HepG2 (cell line): ENCODE measurements at regions not wholly inside any gene's neighbourhood (a gene's known extent, or its start where the extent isn't known, plus 50 kb on each side); places are given as distances from the start of the nearest gene placed in this dataset.

Source experiments
- ATAC-seq: fragments of 200-7000 bp; cut with Tn5 transposase; 3 replicates; pipeline ENCODE4 v1.9.1; 2020; ENCODE audit warnings: mild to moderate bottlenecking, moderate library complexity
- BruUV-seq: library from RNA; stranded (reverse); fragments of 400-500 nt; replicated peaks from 2 replicates; lab custom pipeline; 2021; lab: Mats Ljungman, UMichigan
- CTCF ChIA-PET: fragments of 300-600 bp; formaldehyde crosslinking; extraction: SDS; loops from one replicate; lab custom pipeline; 2021; ENCODE audit warnings: low total read pairs, inconsistent platforms, low intra/inter-chr PET ratio; lab: Yijun Ruan, JAX
- POLR2A ChIA-PET: fragments of 350-600 bp; sonication (Branson Sonifier 250); formaldehyde crosslinking; loops from one replicate; lab custom pipeline; 2020; ENCODE audit warnings: antibody characterized with exemption, inconsistent platforms; lab: Yijun Ruan, JAX
- DNase-seq: peaks from one replicate; pipeline ENCODE4 v3.0.0-alpha.2; 2015; ENCODE audit warnings: low spot score
- FAIRE-seq: peaks from 3 replicates; lab custom pipeline; 2011; peaks lifted over from hg19 to GRCh38; lab: Jason Lieb, UNC
- H2AFZ ChIP-seq: one replicate; pipeline ENCODE4 v1.6.1; 2011; ENCODE audit warnings: low read length, inconsistent platforms
- H3K27ac ChIP-seq: fragments of 300-600 bp; 3 replicates; pipeline ENCODE4 v1.8.0; 2011; ENCODE audit warnings: mixed run types, mild to moderate bottlenecking, mixed read lengths, low read length, inconsistent platforms; ENCODE audit not compliant: insufficient read depth; ENCODE audit errors: extremely low read length
- H3K27me3 ChIP-seq, 2 experiments: fragments of 200-600 bp in 1 of 2; 2 replicates in 1 of 2; 3 replicates in 1 of 2; pipeline versions ENCODE4 v1.6.0 to v1.8.0; 2011; ENCODE audit warnings: low read length in 2 of 2, mild to moderate bottlenecking in 2 of 2, moderate library complexity in 2 of 2, inconsistent platforms in 1 of 2; ENCODE audit not compliant: insufficient read depth in 2 of 2, control insufficient read depth in 1 of 2
- H3K36me3 ChIP-seq, 2 experiments: fragments of 200-600 bp in 1 of 2; replicated peaks in 1 of 2; 2 replicates in 1 of 2; 3 replicates in 1 of 2; pipeline versions ENCODE4 v1.5.1 to v1.8.0; 2011; ENCODE audit warnings: low read length in 2 of 2, inconsistent platforms in 1 of 2; ENCODE audit not compliant: insufficient read depth in 2 of 2, control insufficient read depth in 1 of 2
- H3K4me1 ChIP-seq: 2 replicates; pipeline ENCODE4 v1.5.1; 2012; ENCODE audit warnings: low read length, inconsistent platforms; ENCODE audit not compliant: insufficient read depth
- H3K4me2 ChIP-seq: 2 replicates; pipeline ENCODE4 v1.6.0; 2011; ENCODE audit warnings: low read depth, low read length, inconsistent platforms
- H3K4me3 ChIP-seq, 3 experiments: fragments of 200-600 bp in 1 of 3; sonication (generic), shearing (Covaris generic) in 1 of 3; replicated peaks in 1 of 3; 2 replicates each; pipeline ENCODE4 v1.5.1; 2011 to 2016; ENCODE audit warnings: low read length in 3 of 3, inconsistent platforms in 2 of 3, low read depth in 2 of 3, mild to moderate bottlenecking in 2 of 3, control low read depth in 1 of 3, mixed read lengths in 1 of 3; ENCODE audit not compliant: insufficient read depth in 1 of 3
- H3K79me2 ChIP-seq: one replicate; pipeline ENCODE4 v1.6.1; 2011; ENCODE audit warnings: low read length, inconsistent platforms; ENCODE audit not compliant: insufficient read depth
- H3K9ac ChIP-seq: 2 replicates; pipeline ENCODE4 v1.6.0; 2011; ENCODE audit warnings: mild to moderate bottlenecking, low read depth, low read length, inconsistent platforms; ENCODE audit not compliant: insufficient read depth
- H3K9me3 ChIP-seq: 2 replicates; pipeline ENCODE4 v1.5.1; 2012; ENCODE audit warnings: mild to moderate bottlenecking, low read length
- H4K20me1 ChIP-seq: 2 replicates; pipeline ENCODE4 v1.6.0; 2011; ENCODE audit warnings: inconsistent platforms, mild to moderate bottlenecking, low read length, moderate library complexity; ENCODE audit not compliant: insufficient read depth
- AGO1 ChIP-seq: fragments of 200-400 bp; formaldehyde crosslinking; IDR thresholded peaks from 2 replicates; pipeline ENCODE4 v1.6.1; 2017; ENCODE audit warnings: mild to moderate bottlenecking, low read depth, low read length, moderate library complexity; ENCODE audit not compliant: poor library complexity, severe bottlenecking
- ATF7-NPFF ChIP-seq: sonication (generic); formaldehyde crosslinking; IDR thresholded peaks from 2 replicates; pipeline ENCODE4 v1.8.1; 2023; ENCODE audit warnings: mild to moderate bottlenecking, low read depth, missing genetic modification reagents, moderate library complexity
- ELF1 ChIP-seq: sonication (generic); formaldehyde crosslinking; IDR thresholded peaks from 2 replicates; pipeline ENCODE4 v1.4.0; 2020; ENCODE audit warnings: missing genetic modification reagents
- FOXO4 ChIP-seq: sonication (generic); formaldehyde crosslinking; conservative IDR thresholded peaks from 2 replicates; pipeline ENCODE4 v1.8.1; 2023; ENCODE audit warnings: missing genetic modification reagents
- FOXP1 ChIP-seq, 2 experiments: fragments of 450-650 bp in 1 of 2; IDR thresholded peaks; 2 replicates each; pipeline ENCODE4 v1.6.1; 2017 to 2018; ENCODE audit warnings: antibody characterized with exemption in 1 of 2
- NFE2 ChIP-seq: sonication (generic); formaldehyde crosslinking; IDR thresholded peaks from 2 replicates; pipeline ENCODE4 v1.4.0; 2020; ENCODE audit warnings: missing genetic modification reagents
- SOX6 ChIP-seq, 2 experiments: fragments of 450-650 bp in 1 of 2; sonication (generic) in 1 of 2; formaldehyde crosslinking in 1 of 2; IDR thresholded peaks; 2 replicates each; pipeline versions ENCODE4 v1.4.0 to v1.6.1; 2017 to 2020; ENCODE audit warnings: antibody characterized with exemption in 1 of 2, mild to moderate bottlenecking in 1 of 2, missing genetic modification reagents in 1 of 2
- U2AF2 ChIP-seq: fragments of 200-400 bp; formaldehyde crosslinking; IDR thresholded peaks from 2 replicates; pipeline ENCODE4 v1.6.1; 2017; ENCODE audit warnings: low read depth, mild to moderate bottlenecking, low read length
- ZNF180 ChIP-seq: sonication (generic); formaldehyde crosslinking; IDR thresholded peaks from 2 replicates; pipeline ENCODE4 v1.4.0; 2020; ENCODE audit warnings: low read depth, missing genetic modification reagents, borderline replicate concordance
- ZNF503 ChIP-seq: sonication (generic); formaldehyde crosslinking; IDR thresholded peaks from 2 replicates; pipeline ENCODE4 v1.4.0; 2020; ENCODE audit warnings: missing genetic modification reagents
- ZNF598 ChIP-seq: sonication (generic); formaldehyde crosslinking; IDR thresholded peaks from 2 replicates; pipeline ENCODE4 v1.5.1; 2020; ENCODE audit warnings: mild to moderate bottlenecking, missing genetic modification reagents, borderline replicate concordance
- ZNF713 ChIP-seq: sonication (generic); formaldehyde crosslinking; IDR thresholded peaks from 2 replicates; pipeline ENCODE4 v1.4.0; 2020; ENCODE audit warnings: mild to moderate bottlenecking, missing genetic modification reagents
- ZNF850 ChIP-seq: sonication (generic); formaldehyde crosslinking; conservative IDR thresholded peaks from 2 replicates; pipeline ENCODE4 v1.9.0; 2021; ENCODE audit warnings: mild to moderate bottlenecking, missing genetic modification reagents
- WGBS: methylation state at CpG from one replicate; pipeline ENCODE4 v1.1.6; 2017; ENCODE audit warnings: low lambda C conversion rate; 5-methylcytosine and 5-hydroxymethylcytosine counted together
- in situ Hi-C: cut with HindIII; loops from 2 replicates; pipeline ENCODE4 v1.10.0; 2017; ENCODE audit warnings: low pct_unique_long_range_greater_than_20kb; ENCODE audit not compliant: extremely low pct_ligation_motif_present
- intact Hi-C: fragments of 100-400 bp; cut with micrococcal nuclease; formaldehyde crosslinking; loops from one replicate; pipeline ENCODE4 v1.10.0; 2022; ENCODE audit not compliant: unreplicated experiment

GRCh38 chr5:57711471-57711870 lies 228.9 kb upstream of the ACTBL2 start (continued):
- no peak for TF ChIP-seq ZNF503
- no peak for TF ChIP-seq FOXO4 (CRISPR knock-in tag)
- no peak for TF ChIP-seq ELF1 (CRISPR knock-in tag)
- TF ChIP-seq U2AF2: no peak
- TF ChIP-seq AGO1: no peak

GRCh38 chr5:57710126-57710525 lies 227.5 kb upstream of the ACTBL2 start:
- WGBS: 0% methylated on average over 1 of the region's 1 CpG
- in situ Hi-C loops: no loop called here
- Histone ChIP-seq H3K4me2 (no peak overlapping the region), H3K4me1 (peaks cover 9% of the 10 kb centered on the region), H3K79me2 (no peaks in the 10 kb centered on the region), H3K4me3 (no peak overlapping the region)
- ATAC-seq: no peak
- POLR2A ChIA-PET: no interaction called here
- no peak for DNase-seq
- no peak for TF ChIP-seq FOXP1 (IDR thresholded peaks at IDR 0.05)
- TF ChIP-seq FOXP1 (CRISPR knock-in tag; IDR thresholded peaks at IDR 0.05): no peak
- TF ChIP-seq ZNF180: no peak
- TF ChIP-seq SOX6 (IDR thresholded peaks at IDR 0.05): no peak
- no peak for TF ChIP-seq SOX6 (CRISPR knock-in tag; IDR thresholded peaks at IDR 0.05)
- no peak for TF ChIP-seq ZNF598 (CRISPR knock-in tag)
- no peak for TF ChIP-seq ZNF850 (CRISPR knock-in tag)
- no peak for TF ChIP-seq ZNF713
- no peak for TF ChIP-seq ATF7-NPFF (CRISPR knock-in tag)
- TF ChIP-seq NFE2 (CRISPR knock-in tag): no peak
- TF ChIP-seq, all 625 proteins: peak for 0
- Histone ChIP-seq H3K9me3 (peaks cover 9% of the 10 kb centered on the region), H3K27ac (no peak overlapping the region), H3K27me3 (no peaks in the 10 kb centered on the region), H4K20me1 (no peaks in the 10 kb centered on the region), H2AFZ (no peak overlapping the region), H3K9ac (no peak overlapping the region), H3K36me3 (no peaks in the 10 kb centered on the region)
- CTCF ChIA-PET: no interaction called here
- intact Hi-C loops: no loop called here
- BruUV-seq: no TSS peak
- no peak for FAIRE-seq
